OCI-LY1 (cell line): ENCODE measurements at regions not wholly inside any gene's neighbourhood (a gene's known extent, or its start where the extent isn't known, plus 50 kb on each side); places are given as distances from the start of the nearest gene placed in this dataset.

Experiments used
- H2AFZ ChIP-seq: fragments of 200-600 bp; sonication (generic), shearing (Covaris generic); 2 replicates; pipeline ENCODE4 v1.6.0; 2014; ENCODE audit warnings: antibody characterized with exemption, mild to moderate bottlenecking, low read length
- H3F3A ChIP-seq: fragments of 200-600 bp; sonication (generic), shearing (Covaris generic); 2 replicates; pipeline ENCODE4 v1.6.0; 2014; ENCODE audit warnings: mild to moderate bottlenecking, antibody characterized with exemption, low read length, moderate library complexity; ENCODE audit not compliant: insufficient read depth
- H3K27ac ChIP-seq: fragments of 200-600 bp; sonication (generic); 2 replicates; pipeline ENCODE4 v1.5.1; 2014; ENCODE audit warnings: low read length, mixed run types, mild to moderate bottlenecking, low read depth; ENCODE audit not compliant: poor library complexity, severe bottlenecking
- H3K27me3 ChIP-seq: fragments of 200-600 bp; sonication (generic); 2 replicates; pipeline ENCODE4 v1.6.0; 2014; ENCODE audit warnings: antibody characterized with exemption, mild to moderate bottlenecking, low read length, moderate library complexity; ENCODE audit not compliant: insufficient read depth
- H3K36me3 ChIP-seq: fragments of 200-600 bp; sonication (generic); 2 replicates; pipeline ENCODE4 v1.6.1; 2014; ENCODE audit warnings: mild to moderate bottlenecking, antibody characterized with exemption, low read length, moderate library complexity, mixed read lengths; ENCODE audit not compliant: insufficient read depth
- H3K4me1 ChIP-seq: fragments of 200-600 bp; sonication (generic); 2 replicates; pipeline ENCODE4 v1.5.1; 2014; ENCODE audit warnings: mild to moderate bottlenecking, low read length, moderate library complexity; ENCODE audit not compliant: insufficient read depth, severe bottlenecking
- H3K4me2 ChIP-seq: fragments of 200-600 bp; sonication (generic), shearing (Covaris generic); 2 replicates; pipeline ENCODE4 v1.6.1; 2014; ENCODE audit warnings: low read length
- H3K4me3 ChIP-seq: fragments of 200-600 bp; sonication (generic); 2 replicates; pipeline ENCODE4 v1.5.1; 2014; ENCODE audit warnings: low read length, low read depth, mild to moderate bottlenecking, mixed read lengths; ENCODE audit not compliant: poor library complexity, severe bottlenecking
- H3K79me2 ChIP-seq: fragments of 200-600 bp; shearing (Covaris generic); 2 replicates; pipeline ENCODE4 v1.6.1; 2016; ENCODE audit warnings: mixed run types, low read length, mixed read lengths; ENCODE audit not compliant: insufficient read depth
- H3K9ac ChIP-seq: fragments of 200-600 bp; sonication (generic), shearing (Covaris generic); 2 replicates; pipeline ENCODE4 v1.6.1; 2014; ENCODE audit warnings: mild to moderate bottlenecking, low read length, mixed read lengths
- H3K9me2 ChIP-seq: fragments of 200-600 bp; sonication (generic), shearing (Covaris generic); 2 replicates; pipeline ENCODE4 v1.6.1; 2014; ENCODE audit warnings: low read depth, mild to moderate bottlenecking, low read length, mixed read lengths
- H3K9me3 ChIP-seq: fragments of 200-600 bp; shearing (Covaris generic); 2 replicates; pipeline ENCODE4 v1.6.1; 2014; ENCODE audit warnings: low read length, mixed read lengths
- H4K20me1 ChIP-seq: fragments of 200-600 bp; sonication (generic), shearing (Covaris generic); 2 replicates; pipeline ENCODE4 v1.6.0; 2016; ENCODE audit warnings: mild to moderate bottlenecking, low read length; ENCODE audit not compliant: insufficient read depth
- CTCF ChIP-seq: fragments of 200-600 bp; sonication (generic), shearing (Covaris generic); IDR thresholded peaks from 2 replicates; pipeline ENCODE4 v1.5.1; 2017; ENCODE audit warnings: mild to moderate bottlenecking, antibody characterized with exemption, low read length, moderate library complexity, mixed read lengths
- EZH2 ChIP-seq: fragments of 200-600 bp; sonication (generic), shearing (Covaris generic); IDR thresholded peaks from 2 replicates; pipeline ENCODE4 v1.8.0; 2017; ENCODE audit warnings: borderline replicate concordance, mixed run types, mild to moderate bottlenecking, antibody characterized with exemption, low read length, moderate library complexity, mixed read lengths

GRCh38 chr2:4324531-4324930, 621.2 kb downstream of the DCDC2C start:
- H3K79me2 ChIP-seq, result no peaks in the 10 kb centered on the region
- H3K4me3 ChIP-seq, result no peak overlapping the region
- H2AFZ ChIP-seq, result no peak overlapping the region
- no peaks in the 10 kb centered on the region for H3K9me2 ChIP-seq
- H3K4me1 ChIP-seq, result no peaks in the 10 kb centered on the region
- H4K20me1 ChIP-seq, result no peaks in the 10 kb centered on the region
- no peaks in the 10 kb centered on the region for H3K27me3 ChIP-seq
- TF ChIP-seq CTCF (no peak), EZH2 (no peak)
- H3K27ac ChIP-seq, result no peak overlapping the region
- H3K9ac ChIP-seq, result no peak overlapping the region
- H3K36me3 ChIP-seq, result no peaks in the 10 kb centered on the region
- H3K4me2 ChIP-seq, result no peak overlapping the region
- no peaks in the 10 kb centered on the region for H3K9me3 ChIP-seq
- no peaks in the 10 kb centered on the region for H3F3A ChIP-seq

- Histone ChIP-seq H3K4me1 (peaks cover 23% of the 10 kb centered on the region), H4K20me1 (no peaks in the 10 kb centered on the region), H3K27me3 (no peaks in the 10 kb centered on the region), H3K4me2 (no peak overlapping the region), H3K4me3 (no peak overlapping the region), H3K27ac (no peak overlapping the region), H3K9ac (no peak overlapping the region), H3K79me2 (no peaks in the 10 kb centered on the region), H2AFZ (no peak overlapping the region), H3K36me3 (no peaks in the 10 kb centered on the region), H3K9me3 (no peaks in the 10 kb centered on the region), H3F3A (no peaks in the 10 kb centered on the region), H3K9me2 (no peaks in the 10 kb centered on the region)
- TF ChIP-seq EZH2 (no peak), CTCF (no peak)
Measured at GRCh38 chr2:4336864-4337263, 633.5 kb downstream of the DCDC2C start.

GRCh38 chr2:4338345-4338744, 635.0 kb downstream of the DCDC2C start:
- Histone ChIP-seq H3K9me3 (no peaks in the 10 kb centered on the region), H3K9me2 (no peaks in the 10 kb centered on the region), H3K4me2 (no peak overlapping the region), H3K4me3 (no peak overlapping the region), H3K79me2 (no peaks in the 10 kb centered on the region), H2AFZ (no peak overlapping the region), H4K20me1 (no peaks in the 10 kb centered on the region), H3K4me1 (peaks cover 21% of the 10 kb centered on the region), H3K36me3 (no peaks in the 10 kb centered on the region), H3K27me3 (no peaks in the 10 kb centered on the region), H3F3A (no peaks in the 10 kb centered on the region), H3K27ac (no peak overlapping the region), H3K9ac (no peak overlapping the region)
- TF ChIP-seq EZH2 (no peak), CTCF (no peak)
